HG02623 (cell line): ENCODE measurements at regions not wholly inside any gene's neighbourhood (a gene's known extent, or its start where the extent isn't known, plus 50 kb on each side); places are given as distances from the start of the nearest gene placed in this dataset.

Source experiments
- ATAC-seq: cut with Tn5 transposase; IDR thresholded peaks from one replicate; pipeline ENCODE4 v1.9.1; 2021; ENCODE audit warnings: moderate library complexity; ENCODE audit not compliant: unreplicated experiment

DNA sequence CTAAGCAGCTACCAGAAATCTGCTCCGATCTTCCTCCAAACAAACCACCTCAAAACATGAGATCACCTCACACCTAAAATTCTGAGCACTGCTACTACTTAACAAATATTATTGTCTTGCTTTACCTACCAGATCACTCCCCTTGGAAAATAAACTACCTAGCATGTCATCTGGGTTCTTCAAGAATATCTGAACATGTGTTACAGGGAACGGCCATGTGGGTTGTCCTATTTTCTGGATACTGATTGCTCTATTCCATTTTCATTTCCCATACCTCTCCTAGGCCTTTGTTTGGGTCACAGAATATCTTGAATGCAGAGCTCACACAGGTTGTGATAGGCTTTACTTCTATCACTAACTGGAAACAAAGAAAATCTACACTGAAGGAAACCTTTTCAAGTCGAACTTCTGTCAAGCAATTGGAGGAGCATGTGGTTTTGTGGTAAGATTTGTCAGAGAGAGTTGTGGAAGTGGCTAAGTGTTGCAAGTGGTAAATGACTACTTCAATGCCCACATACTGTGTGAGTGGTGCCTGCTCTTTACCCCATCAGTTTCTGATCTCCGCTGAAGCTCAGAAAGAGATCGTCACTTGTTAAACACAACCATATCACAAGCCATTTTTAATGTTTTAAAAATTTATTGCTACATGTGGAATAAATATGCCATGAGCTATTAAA, 739.1 kb upstream of the ZEB2 start:
- ATAC-seq: no peak

DNA sequence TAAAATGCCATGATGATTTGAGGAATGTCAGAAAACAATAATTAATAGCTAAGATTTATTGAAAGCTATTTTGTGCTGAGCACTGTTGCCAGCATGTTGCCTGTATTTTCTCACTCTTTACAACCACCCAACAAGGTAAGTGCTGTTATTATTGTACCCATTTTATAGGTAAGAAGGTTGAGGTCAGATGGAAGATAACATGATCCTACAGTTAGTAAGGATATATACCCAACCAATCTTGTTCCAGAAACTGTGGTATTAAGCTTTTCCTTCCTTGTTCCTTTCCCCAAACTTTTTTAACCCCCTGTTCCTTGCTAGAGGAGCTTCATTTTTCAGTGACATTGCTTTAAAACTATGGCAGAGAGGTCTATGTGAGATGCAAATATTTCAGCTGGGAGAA, 738.0 kb upstream of the ZEB2 start:
- ATAC-seq: no peak

GRCh38 chr2:145256551-145256950, 736.6 kb upstream of the ZEB2 start:
- no peak for ATAC-seq

GRCh38 chr2:145254291-145254690, 734.4 kb upstream of the ZEB2 start:
- ATAC-seq: no peak

DNA sequence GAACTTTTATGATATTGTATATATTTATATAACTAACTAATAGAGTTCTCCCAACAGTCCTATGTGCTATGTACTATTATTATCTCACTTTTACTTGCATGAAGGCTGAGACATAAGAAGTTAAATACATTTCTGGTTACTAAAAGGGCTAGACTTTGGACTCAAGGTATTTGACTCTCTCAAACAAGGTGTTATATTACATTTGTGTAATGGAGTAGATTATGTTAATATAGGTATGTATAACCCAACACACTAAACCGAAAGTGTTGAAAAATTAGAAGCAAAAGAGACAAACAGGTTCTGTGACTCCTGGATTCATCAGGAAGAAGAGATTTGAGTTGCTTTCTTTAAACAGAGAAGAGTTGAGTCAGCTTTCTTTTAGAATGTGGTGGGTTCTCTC, 733.6 kb upstream of the ZEB2 start:
- no peak for ATAC-seq

DNA sequence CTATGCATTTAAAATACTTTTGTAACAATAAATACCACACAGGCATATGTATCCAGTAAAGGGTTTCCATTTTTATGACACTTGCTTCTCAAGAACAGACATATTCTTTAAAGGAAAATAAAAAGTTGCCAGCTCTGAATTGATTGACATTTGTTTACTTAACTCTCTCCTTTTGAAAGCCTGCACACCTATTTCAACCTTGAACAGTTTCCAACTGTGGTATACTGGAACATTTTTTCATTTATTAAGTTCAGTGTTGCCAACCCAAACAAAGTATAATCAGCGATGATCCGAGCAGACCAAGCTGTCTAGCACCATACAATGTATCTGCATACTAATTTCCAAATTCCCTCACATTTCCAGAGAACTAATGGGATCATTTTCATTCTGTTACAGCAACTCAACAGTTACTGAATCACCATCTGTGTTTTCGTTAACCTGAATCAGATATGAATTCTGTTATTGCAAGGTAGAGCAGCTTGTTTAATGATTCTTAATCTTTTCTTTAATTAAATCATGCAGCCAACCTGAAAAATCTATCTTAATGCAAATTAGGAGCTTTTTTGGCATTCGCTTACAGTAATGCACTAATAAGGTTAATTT, 725.5 kb upstream of the ZEB2 start:
- no peak for ATAC-seq

DNA sequence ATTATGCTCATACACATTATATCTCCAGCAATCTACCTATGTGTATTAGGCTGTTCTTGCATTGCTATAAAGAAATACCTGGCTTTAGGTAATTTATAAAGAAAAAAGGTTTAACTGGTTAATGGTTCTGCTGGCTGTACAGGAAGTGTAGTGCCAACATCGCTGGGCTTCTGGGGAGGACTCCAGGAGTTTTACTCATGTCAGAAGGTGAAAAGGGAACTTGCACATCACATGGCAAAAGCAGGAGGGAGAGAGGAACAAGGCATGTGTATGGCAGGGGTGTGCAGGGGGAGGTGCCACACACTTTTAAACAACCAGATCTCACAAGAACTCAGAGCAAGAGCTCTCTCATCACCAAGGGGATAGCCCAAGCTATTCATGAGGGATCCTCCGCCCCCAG, 715.4 kb upstream of the ZEB2 start:
- ATAC-seq: no peak

GRCh38 chr2:145230546-145230945, 710.6 kb upstream of the ZEB2 start:
- ATAC-seq: no peak

GRCh38 chr2:145228506-145228905, 708.6 kb upstream of the ZEB2 start:
- no peak for ATAC-seq

GRCh38 chr2:145226901-145227300, 707.0 kb upstream of the ZEB2 start:
- ATAC-seq: no peak

DNA sequence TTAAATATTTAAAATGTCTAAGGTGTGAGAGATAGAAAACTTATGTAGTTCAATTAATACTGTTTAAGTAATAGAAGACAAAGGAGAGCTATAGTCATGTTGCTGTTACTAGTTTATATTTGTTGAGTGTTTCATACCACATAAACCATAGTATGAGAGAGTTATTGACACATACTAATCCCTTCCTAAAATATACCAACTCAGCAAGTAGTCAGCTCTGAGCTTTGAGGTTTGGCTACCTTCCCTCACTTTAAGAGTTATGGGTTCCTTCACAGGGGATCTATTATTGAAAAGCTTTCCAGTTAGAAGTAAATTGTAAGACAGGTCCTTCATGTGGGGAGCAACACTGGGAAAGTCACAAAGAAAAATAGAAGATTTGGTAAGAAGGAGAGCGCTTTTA, 701.6 kb upstream of the ZEB2 start:
- no peak for ATAC-seq

DNA sequence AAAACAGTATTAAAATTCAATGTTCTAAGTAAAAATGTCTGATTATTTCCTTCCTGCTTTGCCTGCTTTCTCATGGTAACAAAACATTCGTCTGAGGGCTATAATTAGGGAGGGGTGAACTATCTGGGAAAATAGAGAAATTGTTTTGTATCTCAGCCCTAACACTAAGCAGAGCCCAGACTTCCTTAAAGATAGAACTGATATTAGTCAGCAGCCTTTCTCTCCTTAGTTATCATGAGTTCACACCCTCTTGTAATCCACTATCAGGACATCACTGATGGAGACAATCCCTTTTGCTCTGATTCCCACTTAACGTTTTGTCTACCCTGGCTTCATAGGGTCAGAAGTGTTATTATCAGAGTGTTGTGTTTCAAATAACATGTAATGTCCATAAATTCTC, 701.1 kb upstream of the ZEB2 start:
- ATAC-seq: no peak

DNA sequence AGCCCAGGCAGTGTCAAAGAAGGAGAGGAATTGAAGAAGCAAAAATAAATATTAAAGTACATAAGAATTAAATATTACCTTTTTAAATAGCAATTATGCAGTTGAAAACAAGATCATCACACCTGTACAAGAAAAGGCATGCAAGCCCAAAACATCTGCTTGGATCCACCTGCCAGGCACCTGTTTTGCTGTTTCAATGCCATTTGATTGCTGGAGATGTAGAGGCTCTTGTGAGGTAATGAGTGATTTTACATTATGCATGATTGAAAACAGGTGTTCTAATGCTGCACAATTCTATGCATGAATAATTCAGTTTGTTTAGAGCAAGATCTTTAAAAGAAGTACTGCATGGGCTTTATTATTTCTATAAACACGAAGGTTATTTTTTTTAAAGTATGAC, 700.6 kb upstream of the ZEB2 start:
- ATAC-seq: no peak

DNA sequence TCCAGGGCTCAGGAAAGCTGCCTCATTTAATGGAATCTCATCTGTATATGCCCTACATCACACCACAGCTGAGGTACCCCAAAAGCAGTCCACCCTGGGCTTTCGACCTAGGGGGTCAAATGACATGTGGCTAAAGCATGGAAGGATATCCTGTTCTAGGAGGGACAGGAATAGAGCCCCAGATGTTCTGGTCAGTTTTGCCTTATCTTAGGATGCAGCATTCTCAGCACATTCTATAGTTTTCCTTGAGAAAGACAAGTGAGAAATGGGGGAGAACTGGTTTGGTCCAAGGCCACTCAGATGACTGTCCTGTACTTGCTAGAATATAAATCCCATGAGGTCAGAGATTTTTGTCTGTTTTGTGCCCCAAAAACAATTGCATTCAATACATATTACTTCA, 688.0 kb upstream of the ZEB2 start:
- no peak for ATAC-seq

GRCh38 chr2:145206496-145207281, 686.8 kb upstream of the ZEB2 start:
- ATAC-seq: no peak

DNA sequence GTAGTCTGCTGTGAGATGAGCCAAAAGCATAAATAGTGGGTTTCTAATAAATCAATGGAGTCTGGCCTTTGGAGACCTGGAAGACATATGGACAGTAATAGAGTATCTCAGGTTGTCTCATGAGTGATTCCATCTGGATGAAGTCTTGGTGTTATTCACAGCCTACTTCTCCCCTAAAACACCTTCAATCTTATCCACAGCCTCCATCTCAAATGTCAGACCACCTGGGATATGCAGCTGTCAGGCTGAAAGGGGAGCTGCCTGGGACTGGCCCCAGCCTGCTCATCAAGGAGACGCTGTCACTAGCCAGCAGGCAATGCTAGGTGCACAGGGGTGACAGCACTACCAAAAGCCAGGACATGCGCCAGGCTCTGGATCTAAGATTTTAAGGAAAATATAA, 684.0 kb upstream of the ZEB2 start:
- ATAC-seq: no peak

DNA sequence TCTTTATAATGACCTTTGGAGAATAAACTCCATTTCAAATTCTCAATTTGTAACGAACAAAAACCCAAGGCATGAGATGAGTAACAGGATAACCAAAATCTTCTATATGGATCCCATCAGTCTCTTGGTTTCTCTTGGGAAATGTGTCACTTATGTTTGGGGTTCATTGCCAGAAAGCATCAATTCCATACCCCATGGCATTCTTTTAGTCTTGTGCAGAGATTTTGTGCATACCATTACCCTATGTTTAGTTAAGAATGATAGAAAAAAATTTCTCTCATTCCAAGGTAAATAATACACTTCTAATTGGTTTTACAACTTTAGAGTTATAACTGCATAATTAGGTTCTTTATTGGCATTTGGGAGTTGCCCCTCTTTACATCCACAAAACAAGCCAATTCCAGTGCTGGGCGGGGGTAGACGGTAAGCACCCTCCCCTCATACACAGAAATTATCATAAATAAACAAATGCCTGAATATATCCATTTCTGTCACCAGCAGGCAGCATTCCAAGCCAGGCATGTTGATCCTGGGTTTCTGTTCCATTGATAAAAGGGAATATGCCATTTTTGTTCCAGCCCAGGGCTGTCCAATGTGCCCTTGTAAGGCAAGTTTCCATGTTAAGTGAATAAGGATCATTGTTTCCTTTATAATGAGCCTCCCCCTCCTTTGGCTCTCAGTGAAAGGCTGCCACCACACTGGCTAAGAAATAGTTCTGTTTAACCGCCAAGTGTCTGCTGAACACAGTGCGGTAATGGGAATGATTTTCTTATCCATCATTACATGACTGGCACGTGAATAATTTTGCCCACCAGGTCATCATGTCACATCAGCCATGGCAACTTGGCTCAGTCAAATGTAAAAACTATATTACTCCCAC, 680.1 kb upstream of the ZEB2 start:
- no peak for ATAC-seq

- no peak for ATAC-seq
Measured at GRCh38 chr2:145199042-145199441, 679.1 kb upstream of the ZEB2 start.

GRCh38 chr2:145198555-145198954, 678.6 kb upstream of the ZEB2 start:
- no peak for ATAC-seq

GRCh38 chr2:145197944-145198343, 678.0 kb upstream of the ZEB2 start:
- ATAC-seq: no peak

- no peak for ATAC-seq
Measured at GRCh38 chr2:145194673-145195072, 674.8 kb upstream of the ZEB2 start.
